ENCODE measurements at regions not wholly inside any gene's neighbourhood (a gene's known extent, or its start where the extent isn't known, plus 50 kb on each side); places are given as distances from the start of the nearest gene placed in this dataset.

- intact Hi-C loops (cut with DNase I): no loop called here
- no peak for DNase-seq
- WGBS, 3 donors: 10 to 12% (median 12%) methylated on average over 2 of the region's 2 CpGs
- no peak overlapping the region for H3K4me3 ChIP-seq
- H3K9me3 ChIP-seq: no peaks in the 10 kb centered on the region
- H3K27ac ChIP-seq: no peak overlapping the region
- TF ChIP-seq EP300 (IDR thresholded peaks at IDR 0.05) (no peak), POLR2A (IDR thresholded peaks at IDR 0.05) (no peak)
- TF ChIP-seq, protein P1, sequence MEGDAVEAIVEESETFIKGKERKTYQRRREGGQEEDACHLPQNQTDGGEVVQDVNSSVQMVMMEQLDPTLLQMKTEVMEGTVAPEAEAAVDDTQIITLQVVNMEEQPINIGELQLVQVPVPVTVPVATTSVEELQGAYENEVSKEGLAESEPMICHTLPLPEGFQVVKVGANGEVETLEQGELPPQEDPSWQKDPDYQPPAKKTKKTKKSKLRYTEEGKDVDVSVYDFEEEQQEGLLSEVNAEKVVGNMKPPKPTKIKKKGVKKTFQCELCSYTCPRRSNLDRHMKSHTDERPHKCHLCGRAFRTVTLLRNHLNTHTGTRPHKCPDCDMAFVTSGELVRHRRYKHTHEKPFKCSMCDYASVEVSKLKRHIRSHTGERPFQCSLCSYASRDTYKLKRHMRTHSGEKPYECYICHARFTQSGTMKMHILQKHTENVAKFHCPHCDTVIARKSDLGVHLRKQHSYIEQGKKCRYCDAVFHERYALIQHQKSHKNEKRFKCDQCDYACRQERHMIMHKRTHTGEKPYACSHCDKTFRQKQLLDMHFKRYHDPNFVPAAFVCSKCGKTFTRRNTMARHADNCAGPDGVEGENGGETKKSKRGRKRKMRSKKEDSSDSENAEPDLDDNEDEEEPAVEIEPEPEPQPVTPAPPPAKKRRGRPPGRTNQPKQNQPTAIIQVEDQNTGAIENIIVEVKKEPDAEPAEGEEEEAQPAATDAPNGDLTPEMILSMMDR (IDR thresholded peaks at IDR 0.05): no peak
- no peaks in the 10 kb centered on the region for H3K27me3 ChIP-seq
- no peaks in the 10 kb centered on the region for H3K4me1 ChIP-seq (ENCODE audit: insufficient read depth)
- H3K36me3 ChIP-seq: no peaks in the 10 kb centered on the region
Observed at GRCh38 chr18:34643989-34644388, 66.1 kb upstream of the DTNA start.

- WGBS, 3 donors: 88 to 94% (median 89%) methylated on average over 4 of the region's 4 CpGs
- Histone ChIP-seq H3K4me3 (no peak overlapping the region), H3K9me3 (no peaks in the 10 kb centered on the region), H3K27ac (no peak overlapping the region), H3K4me1 (ENCODE audit: insufficient read depth) (peaks cover 2% of the 10 kb centered on the region), H3K36me3 (no peaks in the 10 kb centered on the region), H3K27me3 (no peaks in the 10 kb centered on the region)
- DNase-seq: no peak
- intact Hi-C loops (cut with DNase I): no loop called here
- TF ChIP-seq EP300 (IDR thresholded peaks at IDR 0.05) (no peak), POLR2A (IDR thresholded peaks at IDR 0.05) (no peak)
- TF ChIP-seq, protein P1 (IDR thresholded peaks at IDR 0.05): no peak
Observed at GRCh38 chr18:34647251-34647650, 62.8 kb upstream of the DTNA start.

DNA sequence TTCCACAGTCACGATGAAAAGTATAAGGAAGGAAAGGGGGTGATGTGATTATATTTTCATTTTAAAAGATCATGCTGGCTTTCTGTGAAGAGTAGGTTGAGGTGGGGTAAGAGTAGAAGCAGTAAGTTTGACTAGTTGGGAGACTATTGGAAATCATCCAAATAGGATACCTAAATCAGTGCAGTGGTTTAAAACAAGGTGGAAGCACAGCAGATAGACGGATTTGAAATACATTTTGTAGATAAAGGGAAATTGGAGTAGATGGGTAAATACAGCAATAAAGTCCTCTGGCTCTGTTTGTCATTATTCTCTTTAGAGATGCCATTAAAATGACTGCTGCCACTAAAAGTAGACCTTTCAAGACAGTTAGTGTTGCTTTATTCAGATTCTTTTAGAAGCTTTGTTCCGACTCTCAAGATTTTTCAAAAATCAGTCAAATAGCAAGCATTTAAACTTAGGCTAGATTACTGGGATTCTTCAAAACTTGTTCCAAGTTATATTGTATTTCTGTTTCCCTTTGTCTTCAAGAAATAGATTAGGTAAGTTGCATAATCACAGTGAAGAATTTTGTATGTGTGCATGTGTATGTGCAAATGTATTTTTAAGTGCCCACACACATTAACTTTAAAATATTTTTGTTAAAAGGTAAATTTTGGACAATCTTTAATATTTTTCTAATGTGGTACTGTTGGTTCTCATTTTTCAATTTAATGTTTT lies 61.7 kb upstream of the DTNA start:
- H3K4me1 ChIP-seq (ENCODE audit: insufficient read depth): peaks cover 2% of the 10 kb centered on the region
- no peak for DNase-seq
- TF ChIP-seq, protein P1 (IDR thresholded peaks at IDR 0.05): no peak
- TF ChIP-seq EP300 (IDR thresholded peaks at IDR 0.05) (no peak), POLR2A (IDR thresholded peaks at IDR 0.05) (no peak)
- no peak overlapping the region for H3K27ac ChIP-seq
- no peaks in the 10 kb centered on the region for H3K27me3 ChIP-seq
- no peak overlapping the region for H3K4me3 ChIP-seq
- H3K36me3 ChIP-seq: no peaks in the 10 kb centered on the region
- no peaks in the 10 kb centered on the region for H3K9me3 ChIP-seq
- intact Hi-C loops (cut with DNase I): no loop called here
- 71 to 79% (median 72%) methylated on average over 3 of the region's 3 CpGs for WGBS, 3 donors

- Histone ChIP-seq H3K4me3 (no peak overlapping the region), H3K4me1 (ENCODE audit: insufficient read depth) (peaks cover 2% of the 10 kb centered on the region), H3K27me3 (no peaks in the 10 kb centered on the region), H3K36me3 (no peaks in the 10 kb centered on the region), H3K9me3 (no peaks in the 10 kb centered on the region), H3K27ac (no peak overlapping the region)
- 11 to 20% (median 17%) methylated on average over 4 of the region's 4 CpGs for WGBS, 3 donors
- no peak for TF ChIP-seq POLR2A (IDR thresholded peaks at IDR 0.05)
- TF ChIP-seq, protein P1 (IDR thresholded peaks at IDR 0.05): no peak
- TF ChIP-seq EP300 (IDR thresholded peaks at IDR 0.05): no peak
- no peak for DNase-seq
- intact Hi-C loops (cut with DNase I): no loop called here
Observed at GRCh38 chr18:34649080-34649479, 61.0 kb upstream of the DTNA start.
